Uterus (tissue), 3 donors: ENCODE measurements at regions not wholly inside any gene's neighbourhood (a gene's known extent, or its start where the extent isn't known, plus 50 kb on each side); places are given as distances from the start of the nearest gene placed in this dataset.
A peak's percentile ranks its signal among the peaks of the same experiment; 100 is the strongest.

ENCODE experiments used
- DNase-seq, 2 donors: peaks; one replicate each; pipeline ENCODE4 v3.0.0-alpha.2; 2019 to 2020
- H3K27ac ChIP-seq, 2 donors: fragments of 200-600 bp; sonication (generic); 1 replicate in 1 of 2; 2 replicates in 1 of 2; pipeline ENCODE4 v1.5.1; 2016 to 2018
- H3K27me3 ChIP-seq, 2 donors: fragments of 200-600 bp; sonication (generic); one replicate each; pipeline ENCODE4 v1.5.1; 2018 to 2019; ENCODE audit warnings: control low read depth in 1 of 2
- H3K36me3 ChIP-seq, 2 donors: fragments of 200-600 bp; sonication (generic); one replicate each; pipeline ENCODE4 v1.5.1; 2019; ENCODE audit warnings: control low read depth in 1 of 2
- H3K4me1 ChIP-seq, 2 donors: fragments of 200-600 bp; sonication (generic); one replicate each; pipeline ENCODE4 v1.5.1; 2018 to 2019; ENCODE audit warnings: control low read depth in 1 of 2
- H3K4me3 ChIP-seq, 2 donors: fragments of 200-600 bp; sonication (generic); 1 replicate in 1 of 2; 2 replicates in 1 of 2; pipeline ENCODE4 v1.5.1; 2018 to 2019; ENCODE audit warnings: mild to moderate bottlenecking in 1 of 2
- H3K9me3 ChIP-seq, 2 donors: fragments of 200-600 bp; sonication (generic); one replicate each; pipeline ENCODE4 v1.5.1; 2019; ENCODE audit warnings: control low read depth in 1 of 2
- CTCF ChIP-seq, 4 experiments: fragments of 200-600 bp in 2 of 4; fragments of 450-650 bp in 2 of 4; sonication (generic) in 2 of 4; IDR thresholded peaks; one replicate each; pipeline ENCODE4 v1.5.1; 2016 to 2019; ENCODE audit warnings: antibody characterized with exemption in 4 of 4, mild to moderate bottlenecking in 2 of 4, moderate library complexity in 1 of 4
- POLR2A ChIP-seq, 2 donors: fragments of 450-650 bp; IDR thresholded peaks; one replicate each; pipeline ENCODE4 v1.6.1; 2016; ENCODE audit warnings: antibody characterized with exemption in 2 of 2, mild to moderate bottlenecking in 1 of 2, moderate library complexity in 1 of 2
- intact Hi-C: fragments of 100-400 bp; cut with DNase I; formaldehyde crosslinking; loops from one replicate; pipeline ENCODE4 v1.15.1; 2023; ENCODE audit warnings: low total_unique reads
- donor health status: DM: yes; HTN: yes; CAD: no.

GRCh38 chr13:39201180-39201579, 162.9 kb downstream of the NHLRC3 start:
- Histone ChIP-seq H3K9me3 (no peaks in the 10 kb centered on the region), H3K4me3 (no peak overlapping the region), H3K27me3 (no peaks in the 10 kb centered on the region), H3K4me1 (no peaks in the 10 kb centered on the region), H3K27ac (no peak overlapping the region), H3K36me3 (no peaks in the 10 kb centered on the region)
- TF ChIP-seq CTCF (IDR thresholded peaks at IDR 0.05), result no peak
- TF ChIP-seq POLR2A (IDR thresholded peaks at IDR 0.05), result no peak
- DNase-seq, result no peak
- intact Hi-C loops, result no loop called here

- Histone ChIP-seq H3K27me3 (no peaks in the 10 kb centered on the region), H3K27ac (no peak overlapping the region), H3K36me3 (no peaks in the 10 kb centered on the region), H3K4me1 (no peaks in the 10 kb centered on the region), H3K4me3 (no peak overlapping the region), H3K9me3 (no peaks in the 10 kb centered on the region)
- intact Hi-C loops, result no loop called here
- DNase-seq, result no peak
- TF ChIP-seq CTCF (IDR thresholded peaks at IDR 0.05) (no peak), POLR2A (IDR thresholded peaks at IDR 0.05) (no peak)
Observed at GRCh38 chr13:39202746-39203145, 164.5 kb downstream of the NHLRC3 start.

- no peak for TF ChIP-seq CTCF (IDR thresholded peaks at IDR 0.05)
- TF ChIP-seq POLR2A (IDR thresholded peaks at IDR 0.05), result no peak
- no peaks in the 10 kb centered on the region for H3K36me3 ChIP-seq
- H3K27ac ChIP-seq, result peak overlapping the region in 1 of 2 donors; percentile 52
- H3K4me1 ChIP-seq, result no peaks in the 10 kb centered on the region
- no peak for DNase-seq
- intact Hi-C loops, result no loop called here
- H3K27me3 ChIP-seq, result no peaks in the 10 kb centered on the region
- no peak overlapping the region for H3K4me3 ChIP-seq
- no peaks in the 10 kb centered on the region for H3K9me3 ChIP-seq
Observed at GRCh38 chr13:39208636-39209035, 170.4 kb downstream of the NHLRC3 start.

GRCh38 chr13:39209731-39210531, 171.7 kb downstream of the NHLRC3 start:
- no peaks in the 10 kb centered on the region for H3K4me1 ChIP-seq
- no peaks in the 10 kb centered on the region for H3K27me3 ChIP-seq
- H3K27ac ChIP-seq, result peak overlapping the region; percentile 34 to 52
- TF ChIP-seq CTCF (IDR thresholded peaks at IDR 0.05), result no peak
- TF ChIP-seq POLR2A (IDR thresholded peaks at IDR 0.05), result no peak
- DNase-seq, result peak in 1 of 2 donors; percentile 31
- no peaks in the 10 kb centered on the region for H3K36me3 ChIP-seq
- no peaks in the 10 kb centered on the region for H3K9me3 ChIP-seq
- intact Hi-C loops, result no loop called here
- no peak overlapping the region for H3K4me3 ChIP-seq

GRCh38 chr13:39210961-39211534, 172.8 kb downstream of the NHLRC3 start:
- Histone ChIP-seq H3K9me3 (no peaks in the 10 kb centered on the region), H3K36me3 (no peaks in the 10 kb centered on the region), H3K4me1 (no peaks in the 10 kb centered on the region), H3K27me3 (no peaks in the 10 kb centered on the region), H3K27ac (peak overlapping the region in 1 of 2 donors; percentile 27), H3K4me3 (no peak overlapping the region)
- intact Hi-C loops, result no loop called here
- no peak for DNase-seq
- no peak for TF ChIP-seq CTCF (IDR thresholded peaks at IDR 0.05)
- no peak for TF ChIP-seq POLR2A (IDR thresholded peaks at IDR 0.05)
